ENCODE measurements at regions not wholly inside any gene's neighbourhood (a gene's known extent, or its start where the extent isn't known, plus 50 kb on each side); places are given as distances from the start of the nearest gene placed in this dataset.

- no peak overlapping the region for H3K56ac ChIP-seq (replicated peaks; ENCODE audit: insufficient read length, low read depth, low read length)
- TF ChIP-seq E2F6 (IDR thresholded peaks at IDR 0.05), result no peak
- TF ChIP-seq TAF1 (IDR thresholded peaks at IDR 0.05; ENCODE audit: low read depth, low read length), result no peak
- TF ChIP-seq RFX5 (IDR thresholded peaks at IDR 0.05; ENCODE audit: borderline replicate concordance, low read depth, low read length), result no peak
- TF ChIP-seq KDM1A (IDR thresholded peaks at IDR 0.05; ENCODE audit: borderline replicate concordance, low read length), result no peak
- TF ChIP-seq YY1 (IDR thresholded peaks at IDR 0.05; ENCODE audit: low read depth, low read length), result no peak
- no peak overlapping the region for H4K91ac ChIP-seq (replicated peaks; ENCODE audit: insufficient read length, low read length)
- H2AK5ac ChIP-seq (ENCODE audit: low read depth, low read length), result no peak overlapping the region
- H3K4me3 ChIP-seq (ENCODE audit: extremely low read depth in 1 of 4, insufficient read depth in 2 of 4, low read depth in 3 of 4, low read length in 4 of 4), result no peak overlapping the region
- H2BK5ac ChIP-seq (ENCODE audit: low read depth, low read length), result no peak overlapping the region
- no peaks in the 10 kb centered on the region for H3K36me3 ChIP-seq (ENCODE audit: control insufficient read depth in 2 of 4, insufficient read depth in 4 of 4, low read length in 3 of 4)
- no peak overlapping the region for H3K23ac ChIP-seq (ENCODE audit: insufficient read length)
- no peak for DNase-seq (ENCODE audit: low read depth in 1 of 2, low spot score in 2 of 2)
- no peak overlapping the region for H3K27ac ChIP-seq (ENCODE audit: low read depth, low read length)
- no peak overlapping the region for H2BK12ac ChIP-seq (ENCODE audit: low read depth, low read length)
- H4K8ac ChIP-seq (ENCODE audit: extremely low read depth, insufficient read depth, low read length), result no peak overlapping the region
- H2BK20ac ChIP-seq (ENCODE audit: low read length), result no peak overlapping the region
- no peak overlapping the region for H3K4me2 ChIP-seq (ENCODE audit: insufficient read depth in 1 of 2, low read depth in 2 of 2, low read length in 2 of 2)
- WGBS, 2 experiments (ENCODE audit: extremely low coverage in 1 of 2, insufficient coverage in 1 of 2, insufficient read length in 1 of 2, insufficient replicate concordance in 2 of 2, low coverage in 1 of 2, low lambda C conversion rate in 2 of 2, missing lambda C conversion rate in 1 of 2), result 84% methylated on average over 6 of the region's 6 CpGs; no CpG with 5 or more reads in 1 of the 2 experiments
- no peaks in the 10 kb centered on the region for H4K20me1 ChIP-seq (replicated peaks in 1 of 2; ENCODE audit: control insufficient read depth in 1 of 2, insufficient read depth in 2 of 2, low read length in 2 of 2)
- H3K79me1 ChIP-seq (ENCODE audit: low read depth, low read length), result no peaks in the 10 kb centered on the region
- H3K4ac ChIP-seq (replicated peaks; ENCODE audit: insufficient read length, low read depth, low read length), result no peak overlapping the region
- H2AFZ ChIP-seq (ENCODE audit: low read length), result no peak overlapping the region
- H2BK15ac ChIP-seq (ENCODE audit: low read length), result no peak overlapping the region
- FAIRE-seq, result no peak
- H3K23me2 ChIP-seq (ENCODE audit: low read depth, low read length), result no peaks in the 10 kb centered on the region
- H3K14ac ChIP-seq (ENCODE audit: insufficient read length), result no peak overlapping the region
- H4K5ac ChIP-seq (ENCODE audit: insufficient read length, low read depth, low read length), result no peak overlapping the region
- H3K79me2 ChIP-seq (ENCODE audit: control insufficient read depth in 1 of 2, insufficient read depth in 2 of 2, low read length in 2 of 2), result no peaks in the 10 kb centered on the region
- ChIA-PET CTCF (ENCODE audit: partially characterized antibody) (no interaction called here), POLR2A (ENCODE audit: partially characterized antibody) (no interaction called here)
- no peaks in the 10 kb centered on the region for H3K9me3 ChIP-seq (ENCODE audit: insufficient read depth in 2 of 2, low read depth in 1 of 2, low read length in 1 of 2)
- 0 out of 7 replicates have a peak, but pooled peaks cover 0 to 4% (median under 1%) of the 10 kb centered on the region in 4 experiments for H3K27me3 ChIP-seq (replicated peaks in 1 of 4; ENCODE audit: control insufficient read depth in 3 of 4, extremely low read depth in 1 of 4, insufficient read depth in 3 of 4, low read length in 3 of 4)
- no peaks in the 10 kb centered on the region for H3K4me1 ChIP-seq (replicated peaks in 1 of 4; ENCODE audit: control insufficient read depth in 3 of 4, insufficient read depth in 4 of 4, low read length in 3 of 4)
- H2BK120ac ChIP-seq (replicated peaks; ENCODE audit: low read depth, low read length), result no peak overlapping the region
- H3K18ac ChIP-seq (ENCODE audit: extremely low read depth, low read length), result no peak overlapping the region
- H3K9ac ChIP-seq (replicated peaks in 1 of 4; ENCODE audit: extremely low read depth in 1 of 4, low read depth in 3 of 4, low read length in 3 of 4), result no peak overlapping the region
Observed at GRCh38 chr13:112137144-112137543, 70.2 kb downstream of the SOX1 start.
